Hepatic stellate cell (primary cell): ENCODE measurements at regions not wholly inside any gene's neighbourhood (a gene's known extent, or its start where the extent isn't known, plus 50 kb on each side); places are given as distances from the start of the nearest gene placed in this dataset.

Source experiments
- DNase-seq: peaks from one replicate; pipeline ENCODE4 v3.0.0; 2011; ENCODE audit warnings: low spot score

- no peak for DNase-seq
Observed at GRCh38 chr18:78115896-78116561, 863.6 kb upstream of the SALL3 start.

- no peak for DNase-seq
Observed at GRCh38 chr18:78123144-78123909, 856.3 kb upstream of the SALL3 start.

- no peak for DNase-seq
Observed at GRCh38 chr18:78123926-78124797, 855.5 kb upstream of the SALL3 start.

GRCh38 chr18:78125206-78125896, 854.3 kb upstream of the SALL3 start:
- no peak for DNase-seq

- no peak for DNase-seq
Observed at GRCh38 chr18:78126106-78126505, 853.5 kb upstream of the SALL3 start.

- no peak for DNase-seq
Observed at GRCh38 chr18:78126536-78126935, 853.1 kb upstream of the SALL3 start.

- no peak for DNase-seq
Observed at GRCh38 chr18:78127041-78127440, 852.6 kb upstream of the SALL3 start.

GRCh38 chr18:78128004-78128403, 851.6 kb upstream of the SALL3 start:
- no peak for DNase-seq

GRCh38 chr18:78129260-78129659, 850.4 kb upstream of the SALL3 start:
- no peak for DNase-seq

GRCh38 chr18:78130232-78131195, 849.1 kb upstream of the SALL3 start:
- DNase-seq, result no peak

GRCh38 chr18:78133729-78134128, 845.9 kb upstream of the SALL3 start:
- DNase-seq, result no peak

GRCh38 chr18:78136986-78137385, 842.6 kb upstream of the SALL3 start:
- DNase-seq, result no peak

GRCh38 chr18:78138983-78139496, 840.6 kb upstream of the SALL3 start:
- no peak for DNase-seq

- DNase-seq, result no peak
Observed at GRCh38 chr18:78140294-78140693, 839.3 kb upstream of the SALL3 start.

- DNase-seq, result no peak
Observed at GRCh38 chr18:78144669-78145068, 834.9 kb upstream of the SALL3 start.

GRCh38 chr18:78145096-78145495, 834.5 kb upstream of the SALL3 start:
- no peak for DNase-seq

- DNase-seq, result no peak
Observed at GRCh38 chr18:78146136-78147085, 833.2 kb upstream of the SALL3 start.

- DNase-seq, result no peak
Observed at GRCh38 chr18:78150590-78150989, 829.0 kb upstream of the SALL3 start.

- no peak for DNase-seq
Observed at GRCh38 chr18:78151234-78151633, 828.4 kb upstream of the SALL3 start.
